ENCODE measurements at regions not wholly inside any gene's neighbourhood (a gene's known extent, or its start where the extent isn't known, plus 50 kb on each side); places are given as distances from the start of the nearest gene placed in this dataset.

DNA sequence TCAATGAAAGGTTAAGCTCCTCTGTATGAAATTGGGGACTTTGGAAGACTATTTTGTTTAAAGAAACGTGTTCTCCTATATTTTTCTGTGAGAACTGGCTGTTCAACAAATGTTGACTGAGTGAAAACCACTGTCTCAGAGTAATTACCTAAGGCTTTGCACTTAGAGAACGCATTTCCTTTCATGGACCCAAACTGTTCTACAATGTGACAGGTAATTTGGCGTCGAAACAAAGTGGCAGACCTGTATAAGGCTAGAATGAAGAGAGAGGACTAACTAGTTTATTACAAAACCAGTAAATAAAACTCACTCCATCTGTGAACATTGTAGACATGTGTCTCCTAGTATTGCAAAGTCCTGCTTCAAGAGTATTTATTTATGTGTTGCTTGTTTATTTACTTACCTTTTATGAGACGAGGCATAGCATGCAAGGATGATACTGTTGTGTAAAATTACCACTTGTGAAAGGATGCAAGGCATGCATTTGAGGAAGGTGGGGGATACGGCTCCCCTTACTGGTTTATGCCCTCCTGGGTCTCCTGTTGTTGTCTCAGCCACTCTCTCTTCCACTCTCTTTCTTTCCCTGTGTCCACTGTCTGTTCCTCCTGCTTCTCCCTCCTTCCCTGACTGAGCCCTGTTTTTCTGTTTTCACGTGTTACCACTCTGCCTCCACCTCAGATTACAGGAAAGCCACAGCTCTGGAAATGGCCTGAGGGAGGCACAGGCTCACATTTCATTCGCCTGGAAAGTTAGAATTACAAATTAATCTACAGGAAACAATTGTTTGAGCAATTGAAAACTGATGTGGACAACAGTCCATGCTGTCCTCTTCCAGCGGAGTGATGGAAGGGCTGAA is 444.0 kb upstream of the ZNF608 start:
- no peak for DNase-seq

DNA sequence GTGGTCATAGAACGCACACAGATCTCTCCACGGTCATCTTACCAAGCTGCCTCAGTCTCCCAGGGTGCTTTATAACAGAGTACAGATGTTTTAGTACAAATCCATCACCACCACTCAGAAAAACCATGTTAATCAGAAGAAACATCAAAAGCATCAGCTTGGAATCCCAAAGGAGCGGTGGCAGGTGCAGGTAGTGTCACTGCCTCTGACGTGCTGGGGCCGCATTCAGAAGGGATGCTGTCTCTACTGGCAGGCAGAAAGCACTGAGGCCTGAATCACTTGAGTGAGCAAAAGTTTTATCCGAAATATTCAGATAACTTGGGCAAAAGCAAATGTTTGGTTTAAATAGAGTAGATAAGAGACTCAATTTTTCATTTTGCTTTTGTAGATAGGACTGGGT is 448.4 kb upstream of the ZNF608 start:
- DNase-seq = no peak

DNA sequence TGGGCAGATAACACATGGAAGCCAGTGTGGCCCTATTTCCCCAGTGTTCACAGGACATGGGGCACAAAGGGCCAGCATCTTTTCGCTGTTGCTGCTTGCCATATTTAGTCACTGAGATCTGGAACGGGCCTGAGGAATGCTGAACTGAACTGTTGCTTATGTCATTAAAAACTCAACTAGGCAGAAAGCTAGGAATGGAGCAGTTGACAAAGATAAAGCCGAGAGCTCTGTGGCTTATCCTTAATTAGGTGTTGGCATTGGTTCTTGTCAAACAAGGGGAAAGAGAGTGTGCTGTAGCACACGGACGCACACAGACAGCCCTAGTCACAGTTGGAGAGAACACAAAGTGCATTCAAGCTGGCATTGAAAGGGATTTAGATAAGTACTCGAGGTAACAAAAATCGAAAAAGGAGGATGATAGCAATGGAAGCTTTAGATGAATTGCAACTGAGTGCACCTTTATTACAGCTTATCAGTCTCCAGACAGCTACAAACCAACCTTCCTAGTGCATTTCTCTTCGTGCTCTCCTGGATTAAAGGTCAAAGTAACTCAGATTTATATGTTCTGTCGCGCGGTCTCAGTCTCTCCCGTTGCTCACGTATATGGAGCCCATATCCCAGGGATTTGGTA is 450.2 kb upstream of the ZNF608 start:
- DNase-seq = no peak

DNA sequence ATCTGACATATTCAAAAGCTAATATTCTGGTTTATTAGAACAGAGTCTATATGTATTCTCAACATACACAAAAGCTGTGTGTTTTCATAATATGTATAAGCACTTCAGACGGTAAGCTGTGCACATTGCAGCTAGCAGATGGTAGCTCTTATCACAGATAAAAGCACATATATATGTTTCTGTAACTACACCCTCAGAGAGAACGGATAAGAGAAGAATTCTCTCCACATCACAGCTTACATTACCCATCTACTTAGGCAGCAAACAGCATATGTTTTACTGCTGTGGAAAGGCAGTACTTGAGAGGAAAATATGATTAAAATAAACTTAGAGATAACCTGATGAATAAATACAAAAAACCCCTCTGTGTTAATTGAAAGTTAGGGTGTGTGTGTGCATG is 450.9 kb upstream of the ZNF608 start:
- DNase-seq = no peak

DNA sequence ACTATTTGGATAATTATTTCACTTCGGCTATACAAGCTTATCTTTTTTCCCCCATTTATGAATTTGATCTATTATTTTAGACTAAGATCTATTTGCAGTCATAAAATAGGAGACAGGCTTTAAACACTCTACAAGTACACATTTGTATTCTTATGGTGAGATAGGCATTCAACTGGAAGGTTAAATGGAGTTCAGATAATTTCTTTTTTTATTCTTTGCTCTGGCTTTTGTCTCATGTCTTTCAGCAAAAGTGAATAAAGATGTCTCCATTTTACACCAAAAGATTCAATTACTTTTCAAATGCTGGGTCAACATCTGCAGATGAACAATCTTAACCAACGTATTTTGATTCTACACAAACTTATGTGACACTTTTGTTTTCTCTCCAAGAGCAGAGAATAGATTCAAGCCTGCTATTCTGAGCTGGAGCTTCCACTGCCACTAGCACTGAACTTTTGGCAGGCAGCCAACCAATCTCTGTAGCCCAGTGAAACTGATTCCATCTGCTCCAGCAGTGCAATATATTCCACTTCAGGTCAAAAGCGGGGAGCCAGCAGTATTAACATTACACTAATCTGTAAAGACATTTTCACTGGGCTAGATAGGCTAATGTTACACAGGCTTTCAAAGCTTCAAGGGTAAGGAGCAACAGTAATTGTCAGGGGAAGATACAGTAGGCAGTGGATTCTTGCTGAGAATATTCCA is 452.0 kb upstream of the ZNF608 start:
- DNase-seq = peak; percentile 1

DNA sequence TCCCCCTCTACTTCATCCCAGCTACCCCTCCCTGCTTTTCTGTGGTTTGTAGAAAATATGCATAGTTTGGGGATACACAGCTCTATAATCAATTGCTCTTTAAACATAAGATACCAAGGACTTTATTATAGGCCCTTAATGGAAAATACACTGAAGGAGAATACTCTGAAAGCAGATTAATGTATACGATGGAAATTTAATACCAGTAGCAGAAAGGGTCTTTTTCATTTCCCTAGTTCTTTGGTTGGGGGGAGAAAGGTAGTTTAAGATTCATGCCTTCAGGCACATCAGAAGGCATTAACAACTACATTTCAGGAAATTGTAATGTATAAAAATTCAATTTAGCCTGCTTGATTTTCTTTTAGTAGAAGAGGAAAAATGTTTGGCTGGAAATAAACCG is 452.9 kb upstream of the ZNF608 start:
- DNase-seq = no peak

DNA sequence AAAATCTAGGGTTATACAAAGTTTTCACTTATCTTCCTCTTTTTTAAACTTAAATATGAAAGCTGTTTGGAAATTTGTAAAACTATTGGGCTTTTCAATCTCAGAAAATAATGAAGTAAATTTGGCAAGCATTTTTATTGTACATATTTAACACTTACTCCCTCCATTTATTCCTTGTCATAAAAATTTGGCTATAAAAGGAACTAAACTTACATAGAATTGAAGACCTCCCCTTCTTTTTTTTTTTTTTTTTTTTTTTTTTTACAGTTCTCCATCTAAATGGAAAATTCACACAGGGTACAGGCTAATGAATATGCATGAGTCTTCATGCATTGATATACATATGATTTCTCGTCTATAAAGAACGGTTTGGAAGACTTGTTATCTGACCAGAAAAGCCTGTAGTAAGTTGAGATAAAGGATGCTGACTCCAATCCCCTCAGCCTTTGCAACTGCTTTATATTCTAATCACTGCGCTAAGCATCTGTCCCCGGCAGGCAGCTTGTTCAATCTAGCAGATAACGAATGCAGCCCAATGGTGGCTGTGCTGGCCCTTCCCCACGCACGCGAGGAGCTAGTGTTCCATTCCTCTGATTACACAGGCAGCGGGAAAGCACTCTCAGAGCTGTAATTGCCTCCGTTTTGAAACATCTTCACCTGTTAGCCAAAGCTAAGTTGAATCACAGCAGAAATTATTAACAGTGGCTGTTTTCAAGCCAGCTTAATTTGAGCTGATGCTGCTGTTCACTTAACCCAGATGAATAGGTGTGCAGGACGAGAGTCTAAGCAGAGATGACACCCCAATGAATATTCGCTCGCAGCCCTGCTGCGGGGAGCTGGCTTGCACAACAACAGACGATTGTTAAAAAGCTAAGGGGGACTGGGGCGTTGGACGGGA is 453.8 kb upstream of the ZNF608 start:
- DNase-seq = no peak

DNA sequence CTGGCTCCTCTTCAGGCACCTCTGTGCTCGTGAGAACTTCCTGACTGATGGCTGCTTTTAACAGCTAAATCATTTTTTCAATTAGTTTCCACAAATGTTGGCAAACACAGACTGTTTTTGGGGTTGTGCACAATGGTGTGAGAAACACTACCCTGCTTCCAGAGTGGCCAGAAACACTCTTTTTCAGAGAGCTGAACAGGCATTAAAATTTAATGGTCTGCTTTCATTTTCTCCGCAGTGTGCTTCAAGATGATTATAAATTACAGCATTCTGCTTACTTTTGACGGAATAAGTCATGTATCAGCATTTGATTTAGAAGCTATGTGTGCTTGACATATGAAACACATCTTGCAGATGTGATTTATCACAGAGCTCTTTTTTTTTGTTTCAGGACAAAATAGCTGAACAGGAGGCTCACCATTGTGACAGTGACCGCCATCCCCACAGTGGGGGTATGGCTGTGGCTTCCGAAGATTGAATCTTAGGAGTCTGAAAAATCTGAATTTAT is 454.5 kb upstream of the ZNF608 start:
- DNase-seq = no peak

DNA sequence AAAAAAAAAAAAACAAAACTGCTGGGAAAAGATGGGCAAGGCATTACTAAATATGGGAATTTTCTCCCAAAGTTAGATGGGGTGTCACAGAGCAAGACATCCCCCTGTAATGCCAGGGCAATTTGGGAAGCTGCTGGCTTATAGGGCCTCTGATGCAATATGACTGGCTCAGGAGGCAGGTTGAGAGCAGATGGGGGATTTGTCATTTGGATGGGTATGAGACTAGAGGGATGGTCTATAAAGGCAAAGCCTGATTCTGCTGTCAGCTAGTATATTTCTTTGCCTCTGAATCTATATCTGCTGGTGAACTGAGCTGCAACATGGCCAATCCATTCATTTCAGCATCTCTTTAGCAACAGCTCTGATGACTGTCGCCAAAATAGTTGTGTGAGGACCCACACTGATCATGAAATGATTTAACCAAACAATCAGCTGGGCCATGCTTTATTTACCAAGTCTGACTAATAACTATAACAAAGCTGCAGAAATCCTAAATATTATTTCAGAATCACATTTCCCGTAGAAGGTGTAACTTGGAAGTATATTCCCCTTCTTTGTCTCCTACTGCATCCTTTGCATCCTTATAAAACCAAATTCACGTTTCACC is 455.1 kb upstream of the ZNF608 start:
- DNase-seq = no peak

DNA sequence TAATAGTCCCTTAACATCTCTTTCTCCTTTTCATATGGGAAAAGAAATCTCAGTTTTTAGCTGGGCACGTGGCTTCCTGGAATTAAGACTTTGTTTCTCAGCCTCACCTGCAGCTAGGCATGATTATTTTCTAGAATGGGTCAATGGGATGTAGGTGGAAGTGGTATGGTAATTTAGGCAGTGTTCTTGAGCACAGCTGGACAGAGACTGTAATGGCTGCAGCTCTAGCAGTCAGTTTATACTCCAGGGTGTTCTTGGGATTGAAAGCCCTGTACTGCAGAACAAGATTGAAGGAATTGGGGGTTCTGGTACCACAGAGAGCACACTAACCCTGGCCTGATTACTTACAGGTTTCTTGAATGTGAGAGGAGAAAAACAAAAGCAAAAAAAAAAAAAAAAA is 455.9 kb upstream of the ZNF608 start:
- no peak for DNase-seq

DNA sequence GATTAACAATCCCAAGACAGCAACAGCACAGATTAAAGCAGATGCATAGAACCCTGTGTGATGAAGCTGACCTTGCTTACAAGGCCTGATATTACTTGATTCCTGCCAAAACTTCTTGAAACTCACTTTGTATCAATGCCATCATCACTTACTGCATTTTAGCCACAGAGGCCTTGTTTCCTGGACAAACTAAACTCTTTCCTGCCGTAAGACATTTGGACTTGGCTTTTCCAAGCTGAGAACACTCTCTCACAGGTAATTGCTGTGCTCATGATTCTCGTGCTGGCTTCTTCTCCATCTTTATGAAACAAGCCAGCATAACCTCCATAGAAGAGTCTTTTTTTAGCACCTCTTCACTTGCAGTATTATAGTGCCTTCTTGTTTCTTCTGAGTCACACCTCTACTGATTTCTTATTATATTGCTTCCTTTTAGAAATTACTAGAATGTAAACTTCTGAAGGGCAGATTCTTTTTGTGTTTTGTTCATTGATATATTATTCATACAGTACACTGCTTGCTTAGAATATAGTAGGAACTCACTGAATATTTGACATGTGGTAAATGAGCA is 456.5 kb upstream of the ZNF608 start:
- DNase-seq = no peak

DNA sequence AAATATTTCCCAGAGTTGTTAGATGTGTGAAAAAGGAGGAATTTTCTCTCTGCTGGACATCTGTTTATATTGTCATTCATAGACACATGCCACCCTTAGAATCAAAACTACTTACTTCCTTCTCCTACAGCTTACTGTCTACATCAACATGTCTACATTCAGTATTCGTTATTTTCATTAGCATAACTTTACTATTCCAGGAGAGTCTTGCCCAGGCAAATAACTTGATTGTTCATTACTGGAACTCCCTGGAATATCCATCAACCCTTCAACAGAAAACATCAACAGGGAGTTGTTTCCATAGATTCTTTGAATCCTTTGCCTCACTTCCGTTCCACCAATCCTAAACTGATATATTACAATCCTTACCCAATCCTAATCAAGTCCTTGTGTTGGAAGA is 457.5 kb upstream of the ZNF608 start:
- no peak for DNase-seq

DNA sequence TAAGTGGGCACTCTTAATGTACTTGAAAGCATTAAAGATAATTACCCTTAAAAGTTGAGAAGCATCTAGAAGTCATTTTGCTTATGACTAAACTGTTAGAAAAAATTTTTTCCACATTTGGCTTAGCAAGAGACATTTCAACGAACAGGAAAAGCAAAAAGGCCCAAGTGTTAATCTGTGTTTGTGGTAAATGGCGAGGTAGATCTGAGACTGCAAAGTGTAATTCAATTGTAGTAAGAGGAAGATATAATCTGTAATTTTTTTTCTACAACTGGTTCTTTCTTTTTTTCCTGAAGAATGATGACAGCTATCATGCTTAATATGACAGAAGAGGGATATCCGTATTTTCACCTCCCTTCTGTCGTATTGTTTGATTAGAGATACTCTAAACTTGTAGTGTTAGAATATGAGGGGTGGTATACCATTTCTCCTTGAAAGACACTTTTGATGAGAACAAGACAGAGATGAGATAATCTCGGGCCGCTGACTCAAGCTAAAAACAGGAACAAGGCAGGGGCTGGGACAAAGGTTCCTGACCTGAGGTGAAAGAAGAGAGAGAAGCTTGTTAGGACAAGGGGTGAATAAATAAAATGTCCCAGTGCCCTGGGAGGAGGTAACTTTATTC is 459.3 kb upstream of the ZNF608 start:
- no peak for DNase-seq

DNA sequence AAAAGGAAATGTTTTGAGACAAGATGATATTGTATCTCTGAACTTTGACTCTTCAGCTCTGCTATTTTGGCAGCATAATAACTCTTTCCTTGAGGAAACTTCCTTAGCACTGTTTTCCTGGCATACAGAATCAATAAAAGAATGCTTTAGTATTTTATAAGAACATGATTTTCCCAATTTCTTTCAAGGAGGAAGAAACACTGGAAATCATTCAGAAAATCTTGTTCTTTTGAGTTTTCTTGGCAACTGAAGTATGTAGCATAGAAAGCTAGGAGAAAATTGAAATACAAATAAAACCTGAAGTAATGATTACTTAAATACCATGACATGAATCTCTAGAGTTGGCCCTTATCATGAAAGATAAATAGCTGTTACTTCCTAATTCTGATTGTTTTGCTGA is 461.4 kb upstream of the ZNF608 start:
- DNase-seq = no peak

DNA sequence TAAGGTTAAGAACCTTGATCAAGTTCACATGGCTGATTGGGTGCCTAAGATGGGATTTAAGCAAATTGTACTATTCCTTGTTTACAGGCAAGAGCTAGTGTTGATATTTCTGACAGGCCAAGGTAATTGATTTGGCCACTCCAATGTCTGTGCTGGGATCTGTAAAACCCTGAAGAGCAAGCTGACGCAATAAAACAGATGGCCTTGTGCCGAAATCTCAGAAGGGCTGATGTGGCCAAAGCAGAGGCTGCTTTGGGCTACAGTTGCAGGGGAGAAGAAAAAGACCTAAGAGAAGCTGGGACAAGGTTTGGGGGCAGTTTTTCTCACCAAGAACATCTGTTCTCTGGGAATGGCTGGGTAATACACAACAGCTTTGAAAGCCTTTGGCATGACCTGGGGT is 463.2 kb upstream of the ZNF608 start:
- no peak for DNase-seq

DNA sequence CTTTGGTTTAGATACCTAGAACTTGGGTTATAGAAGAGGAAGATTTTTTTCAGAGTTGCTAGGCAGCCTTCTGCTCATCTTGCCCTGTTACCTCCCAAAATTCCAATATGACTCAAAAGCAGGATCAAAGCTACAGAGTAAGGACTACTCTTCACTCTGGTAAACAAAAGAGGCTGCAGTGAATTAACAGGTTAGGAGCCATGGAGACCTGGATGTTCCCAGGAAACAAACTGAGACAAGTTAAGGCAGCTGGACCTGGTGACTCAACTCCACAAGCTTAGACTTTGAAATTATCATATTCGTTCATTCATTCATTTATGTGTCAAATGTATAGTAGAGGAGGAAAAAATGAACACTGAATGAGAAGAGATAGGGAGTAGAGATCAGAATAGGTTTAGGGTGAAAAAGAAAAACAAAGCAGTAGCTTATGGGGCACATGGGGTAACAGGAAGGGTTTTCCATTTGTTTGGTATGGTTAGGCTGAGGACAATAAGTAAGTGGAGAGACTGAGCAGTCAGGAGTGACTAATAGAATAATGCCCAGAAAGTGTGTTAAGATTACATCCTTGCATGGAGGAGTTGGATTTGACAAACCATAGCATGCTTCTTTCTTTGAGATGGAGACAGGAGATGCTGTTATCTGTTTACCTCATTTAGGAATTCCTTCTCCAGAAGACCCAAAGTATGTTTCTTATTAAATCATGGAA is 464.0 kb upstream of the ZNF608 start:
- DNase-seq = no peak

DNA sequence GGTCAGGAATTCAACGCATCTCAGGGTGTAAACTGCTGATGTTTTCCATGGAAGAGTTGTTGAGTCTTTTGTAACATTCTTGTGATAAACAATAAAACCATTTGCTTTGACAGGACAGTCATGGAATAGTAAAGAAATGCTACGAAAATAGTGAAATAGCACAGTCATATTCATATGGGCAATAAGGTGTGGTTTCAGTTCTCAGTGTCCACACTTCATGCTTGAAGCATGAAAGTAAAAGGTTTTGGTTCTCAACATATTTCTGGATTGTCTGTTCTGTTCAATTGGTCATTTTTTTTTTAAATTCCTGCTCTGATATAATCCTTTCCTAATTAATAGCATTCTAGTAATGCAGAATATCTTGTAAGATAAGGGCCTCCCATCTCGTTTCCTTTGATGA is 467.6 kb upstream of the ZNF608 start:
- no peak for DNase-seq

DNA sequence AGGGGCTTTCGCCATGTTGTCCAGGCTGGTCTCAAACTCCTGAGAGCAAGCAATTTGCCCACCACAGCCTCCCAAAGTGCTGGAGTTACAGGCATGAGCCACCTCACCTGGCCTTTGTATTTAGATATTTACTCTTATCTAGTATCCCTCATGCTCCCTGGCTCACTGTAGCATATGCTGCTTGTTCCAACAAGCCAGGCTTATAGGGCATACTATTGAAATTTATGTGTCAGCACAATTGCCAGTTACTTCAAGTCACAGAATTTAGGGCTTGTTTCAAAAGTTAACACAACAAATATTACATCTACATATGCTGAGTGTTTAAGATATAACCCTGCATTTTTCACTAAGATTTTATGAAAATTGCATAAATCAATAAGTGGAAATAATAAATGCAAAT is 469.2 kb upstream of the ZNF608 start:
- DNase-seq = no peak

DNA sequence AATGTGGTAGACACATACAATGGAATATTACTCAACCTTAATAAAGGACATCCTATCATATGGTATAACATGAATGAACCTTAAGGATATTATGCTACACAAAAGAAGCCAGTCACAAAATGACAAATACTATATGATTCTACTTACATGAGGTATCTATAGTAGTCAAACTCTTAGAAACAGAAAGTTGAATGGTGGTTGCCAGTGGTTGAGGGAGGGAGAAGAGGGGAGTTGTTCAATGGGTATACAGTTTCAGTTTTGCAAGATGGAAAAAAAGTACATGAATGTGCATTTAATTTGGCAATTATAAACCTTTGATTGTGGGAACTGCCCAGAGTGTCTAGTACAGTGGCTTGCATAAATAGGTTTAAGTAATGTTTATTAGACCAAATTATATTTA is 473.3 kb upstream of the ZNF608 start:
- no peak for DNase-seq

DNA sequence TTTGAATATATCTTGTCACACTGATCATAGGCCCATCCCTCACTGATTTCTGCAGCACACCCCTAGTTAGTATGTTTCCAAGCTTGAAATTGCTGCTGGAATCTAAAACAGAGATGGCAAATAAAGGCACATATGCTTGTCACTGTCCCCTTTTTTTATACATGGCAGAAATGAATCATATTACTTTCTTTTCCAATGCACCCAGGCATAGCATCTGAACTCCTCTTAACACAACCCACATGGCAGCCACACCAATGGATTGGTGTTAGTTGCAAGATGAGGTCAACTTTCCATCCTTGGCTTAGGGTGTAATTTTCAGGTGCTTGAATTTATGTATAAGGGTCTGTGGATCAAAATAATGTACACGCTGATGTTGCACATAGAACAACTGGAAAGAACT is 473.8 kb upstream of the ZNF608 start:
- no peak for DNase-seq
